Midbrain (tissue), 1 donor: ENCODE measurements at regions not wholly inside any gene's neighbourhood (a gene's known extent, or its start where the extent isn't known, plus 50 kb on each side); places are given as distances from the start of the nearest gene placed in this dataset.

Experiments used
- DNase-seq: peaks from one replicate; lab custom pipeline; 2025; lab: John Stamatoyannopoulos, UW

DNA sequence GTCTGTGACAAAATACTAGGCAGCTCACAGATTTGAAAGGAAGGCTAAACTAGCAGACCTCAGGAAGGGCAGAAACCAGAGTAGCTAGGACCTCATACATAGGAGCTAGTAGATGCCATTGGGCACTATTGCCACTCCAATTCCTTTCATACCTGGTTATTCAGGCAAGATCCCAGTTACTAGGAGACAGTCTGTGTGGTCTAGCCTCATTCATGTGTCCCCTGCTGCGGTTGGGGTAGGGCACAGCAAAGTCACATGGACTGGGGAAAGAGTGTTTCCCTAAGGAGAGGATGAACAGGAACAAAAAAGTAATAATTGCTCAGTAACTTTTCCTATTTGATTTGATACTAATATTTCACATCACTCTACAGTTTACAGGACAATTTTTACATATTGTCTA is 204.6 kb upstream of the HEY2 start:
- no peak for DNase-seq

DNA sequence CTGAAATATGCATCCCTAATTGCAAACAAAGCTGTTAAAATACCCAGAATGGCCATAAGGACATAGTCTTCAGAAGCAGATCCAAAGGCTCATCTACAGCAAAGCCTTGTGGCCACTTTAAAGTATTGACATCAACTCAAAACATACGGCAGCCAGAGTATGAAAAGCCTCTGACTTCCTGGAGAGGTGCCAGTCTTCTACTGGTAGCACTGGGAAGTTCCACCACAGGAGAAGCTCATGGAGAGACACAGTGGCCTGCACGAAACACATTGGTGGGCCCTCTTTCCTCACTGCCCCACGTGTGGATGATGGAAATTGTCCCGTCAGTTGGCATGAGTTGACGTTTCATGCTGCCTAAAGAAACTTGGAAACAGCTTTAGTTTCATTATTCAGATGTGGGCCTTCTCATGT is 202.6 kb upstream of the HEY2 start:
- DNase-seq, result no peak

DNA sequence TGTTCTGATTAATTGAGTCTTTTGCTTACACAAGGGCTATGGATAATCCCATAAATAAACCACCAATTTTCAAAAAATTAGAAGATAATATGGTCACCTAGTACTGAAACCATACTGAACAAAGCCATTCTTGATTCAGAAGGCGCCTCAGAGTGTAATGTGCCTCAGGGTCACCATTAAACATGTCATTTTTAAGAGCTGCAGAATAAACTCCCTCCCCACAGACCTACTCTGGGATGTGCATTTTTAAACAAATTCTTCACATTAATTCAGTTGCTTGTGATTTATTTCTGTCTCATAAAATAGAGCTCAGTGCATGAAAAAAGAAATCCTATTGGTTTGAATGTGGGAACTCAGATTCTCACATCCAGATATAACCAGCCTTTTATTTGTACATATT is 202.1 kb upstream of the HEY2 start:
- no peak for DNase-seq

DNA sequence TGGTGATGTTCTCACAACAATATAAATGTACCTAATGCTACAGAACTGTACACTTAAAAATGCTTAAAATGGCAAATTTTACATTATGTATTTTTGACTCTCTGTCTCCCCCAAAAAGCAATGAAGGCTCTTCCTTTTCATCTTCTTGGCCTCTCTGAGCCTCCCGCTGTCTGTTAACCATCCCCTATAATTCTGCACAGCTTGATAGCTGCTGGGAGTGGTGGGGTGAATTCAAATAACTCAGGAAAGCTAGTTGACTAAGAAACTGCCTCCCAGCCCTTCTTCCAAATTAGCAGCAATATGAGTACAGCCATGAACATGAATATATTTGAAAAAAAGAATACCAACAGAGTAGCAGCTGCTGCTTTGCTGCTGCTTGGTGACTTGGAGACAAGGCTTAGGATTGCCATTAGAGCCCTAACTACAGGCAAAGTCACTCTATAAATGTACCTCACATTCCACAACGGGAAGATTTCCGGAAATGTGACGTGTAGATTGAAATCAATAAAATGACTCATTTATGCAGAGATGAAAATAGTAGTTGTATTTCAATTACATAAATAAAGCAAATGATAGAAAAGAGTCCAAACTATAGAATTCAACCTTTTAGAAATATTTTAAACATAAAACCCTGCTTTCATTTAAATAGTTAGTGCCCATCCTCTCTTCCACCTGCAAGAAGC is 200.1 kb upstream of the HEY2 start:
- no peak for DNase-seq

DNA sequence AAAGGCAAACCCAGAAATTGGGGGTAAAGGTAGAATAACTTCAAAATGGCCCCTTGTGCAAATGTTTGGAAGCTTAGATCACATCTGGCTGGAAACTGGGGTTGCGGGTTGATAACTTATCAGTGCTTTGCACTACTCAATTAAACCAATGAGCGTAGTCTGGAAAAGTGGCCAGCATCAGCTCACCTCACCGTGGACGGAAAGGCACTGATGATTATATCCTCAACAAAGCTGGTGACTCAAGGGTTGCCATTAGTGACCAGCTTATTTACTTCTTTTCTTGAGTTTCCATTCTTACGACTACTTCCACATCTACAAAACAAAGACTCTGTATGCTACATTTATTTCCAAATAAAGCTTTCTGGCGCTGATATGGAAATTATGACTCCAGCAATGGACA is 198.5 kb upstream of the HEY2 start:
- DNase-seq, result no peak

DNA sequence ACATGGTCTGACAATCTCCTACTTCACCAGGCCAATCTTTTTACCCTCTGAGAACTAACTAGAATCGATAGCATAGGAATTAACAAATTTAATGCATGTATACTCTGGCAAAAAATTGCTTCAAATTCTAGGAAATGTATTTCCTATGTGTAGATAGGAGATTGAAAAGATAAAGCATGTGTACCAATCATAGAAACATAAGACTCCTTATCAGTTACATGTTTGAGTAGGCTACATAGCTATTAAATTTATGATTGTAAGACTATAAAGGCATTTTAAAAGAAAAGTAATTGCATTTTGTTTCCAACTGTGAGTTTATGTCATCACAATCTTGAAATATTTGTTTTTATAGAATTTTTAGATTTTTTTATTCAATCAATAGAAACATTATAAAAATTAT is 196.6 kb upstream of the HEY2 start:
- no peak for DNase-seq

DNA sequence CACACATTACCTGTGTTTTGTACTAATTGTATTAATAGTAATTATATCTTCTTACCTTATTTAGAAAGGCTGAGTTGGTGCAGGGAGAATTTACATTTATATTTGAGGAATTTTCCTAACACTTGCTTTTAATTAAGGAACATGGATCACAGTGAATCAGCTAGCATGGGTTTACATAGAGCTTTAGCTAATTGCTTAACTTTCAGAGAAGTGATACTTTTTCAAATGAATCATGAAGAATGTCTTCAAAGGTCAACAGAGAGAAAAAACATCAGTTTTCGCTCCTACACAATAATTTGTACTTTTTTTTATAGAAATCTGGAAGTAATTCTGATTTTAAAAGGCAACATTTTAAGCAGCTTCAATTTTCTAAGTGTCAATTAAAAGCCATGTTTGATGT is 195.0 kb upstream of the HEY2 start:
- DNase-seq, result no peak

DNA sequence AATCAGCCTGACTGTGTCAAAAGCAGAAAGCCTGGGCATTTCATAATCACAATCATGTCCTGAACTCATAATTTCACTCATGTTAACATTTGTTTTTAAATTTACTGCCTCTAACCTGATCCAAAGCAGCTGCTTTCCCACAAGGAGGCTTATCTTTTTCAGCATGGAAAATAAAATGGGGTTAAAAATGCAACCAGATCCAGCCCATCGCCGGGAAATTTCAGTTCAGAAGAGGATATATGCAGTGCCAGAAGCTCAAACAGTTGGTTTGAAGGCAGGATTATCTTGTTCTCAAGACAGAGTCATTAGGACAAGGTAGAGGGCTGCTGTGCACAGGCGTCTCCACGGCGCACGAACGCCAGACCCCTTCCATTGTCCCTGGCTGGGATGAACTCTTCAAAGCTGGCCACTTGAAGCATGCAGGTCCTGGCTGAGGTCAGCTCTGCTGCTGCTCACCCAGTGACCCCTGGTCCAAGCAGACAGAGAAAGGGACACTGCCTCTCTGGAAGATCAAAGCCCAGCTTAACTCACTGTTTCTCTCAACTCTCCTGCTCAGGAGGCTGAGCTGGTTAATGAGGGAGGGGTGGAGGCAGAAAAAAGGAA is 191.1 kb upstream of the HEY2 start:
- no peak for DNase-seq

DNA sequence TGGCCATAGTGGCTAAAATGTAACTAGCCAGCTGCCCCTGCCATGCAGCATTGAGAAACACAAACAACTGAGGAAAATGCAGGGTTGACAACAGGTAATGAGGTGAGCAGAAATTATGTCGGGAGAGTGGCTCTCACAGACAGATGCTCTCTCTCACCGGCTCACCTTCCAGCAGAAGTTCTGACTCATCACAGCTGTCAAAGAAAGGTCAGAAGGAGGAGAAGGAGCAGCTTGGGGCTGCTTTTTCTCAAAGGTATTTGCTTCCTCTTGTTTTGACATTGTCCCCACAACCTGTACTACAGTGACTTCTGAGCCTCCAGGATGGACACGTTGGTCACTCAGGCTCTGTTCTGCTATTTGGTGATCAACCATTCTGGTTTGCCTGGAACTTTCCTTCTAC is 190.5 kb upstream of the HEY2 start:
- no peak for DNase-seq

DNA sequence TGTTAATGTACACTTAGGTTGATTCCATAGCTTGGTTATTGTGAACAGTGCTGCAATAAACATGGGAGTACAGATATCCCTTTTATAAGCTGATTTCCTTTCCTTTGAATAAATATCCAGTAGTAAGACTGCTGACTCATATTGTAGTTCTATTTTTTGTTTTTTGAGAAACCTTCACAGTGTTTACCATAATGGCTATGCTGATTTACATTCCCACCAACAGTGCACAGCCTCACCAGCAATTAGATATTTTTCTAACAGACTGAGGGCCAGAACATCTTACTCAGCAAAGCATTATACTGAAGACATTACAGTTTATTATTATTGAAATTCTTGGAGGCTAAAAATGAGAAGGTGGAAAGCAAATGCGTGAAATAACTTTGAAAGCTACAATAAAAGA is 187.3 kb upstream of the HEY2 start:
- no peak for DNase-seq

DNA sequence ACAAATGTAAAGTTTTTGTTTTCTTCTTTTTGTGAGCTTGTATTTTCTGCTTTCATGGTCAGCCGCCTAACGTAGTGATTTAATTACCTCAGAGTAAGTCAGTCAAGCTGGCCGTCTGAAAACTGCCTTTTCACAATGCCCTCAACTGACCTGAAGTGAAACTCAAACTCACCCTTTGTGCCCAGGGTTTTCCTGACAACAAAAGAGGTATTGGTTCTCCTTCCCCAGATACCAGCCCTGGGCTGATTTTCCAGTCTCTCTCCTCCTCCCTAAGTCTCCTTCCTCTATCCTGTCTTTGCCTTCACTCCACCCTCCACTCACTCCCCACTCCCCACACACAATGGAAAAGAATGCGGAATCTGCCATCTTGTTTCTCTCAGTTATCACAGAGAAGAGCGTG is 184.5 kb upstream of the HEY2 start:
- DNase-seq, result no peak

DNA sequence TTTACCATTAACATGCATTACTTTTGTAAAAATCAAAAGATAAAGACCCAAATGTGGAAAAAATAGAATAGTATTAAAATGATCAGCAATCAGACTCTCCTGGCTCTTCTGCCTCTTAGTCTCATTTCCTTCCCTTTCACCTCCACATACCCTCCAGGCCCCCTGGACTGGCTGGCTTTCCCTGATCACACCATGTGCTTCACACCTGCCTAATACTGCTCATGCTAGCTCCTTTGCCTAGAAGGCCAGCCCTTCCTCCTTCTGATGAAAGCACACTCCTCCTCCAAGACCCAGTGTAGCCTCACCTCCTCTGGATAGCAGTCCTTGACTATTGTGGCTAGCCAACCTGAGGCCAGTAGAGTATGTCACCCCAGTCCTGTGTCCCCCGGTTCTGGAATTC is 182.0 kb upstream of the HEY2 start:
- DNase-seq, result no peak

DNA sequence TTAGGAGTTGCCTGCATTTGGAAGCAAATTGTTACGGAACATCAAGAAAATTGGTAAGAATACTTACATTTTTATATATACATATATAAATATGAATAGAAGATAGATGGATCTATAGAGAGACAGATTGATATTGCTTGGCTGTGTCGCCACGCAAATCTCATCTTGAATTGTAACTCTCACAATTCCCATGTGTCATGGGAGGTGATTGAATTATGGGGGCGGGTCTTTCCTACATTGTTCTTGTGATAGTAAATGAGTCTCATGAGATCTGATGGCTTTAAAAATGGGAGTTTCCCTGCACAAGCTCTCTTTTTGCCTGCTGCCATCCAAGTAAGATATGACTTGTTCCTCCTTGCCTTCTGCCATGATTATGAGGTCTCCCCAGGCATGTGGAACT is 180.8 kb upstream of the HEY2 start:
- no peak for DNase-seq

DNA sequence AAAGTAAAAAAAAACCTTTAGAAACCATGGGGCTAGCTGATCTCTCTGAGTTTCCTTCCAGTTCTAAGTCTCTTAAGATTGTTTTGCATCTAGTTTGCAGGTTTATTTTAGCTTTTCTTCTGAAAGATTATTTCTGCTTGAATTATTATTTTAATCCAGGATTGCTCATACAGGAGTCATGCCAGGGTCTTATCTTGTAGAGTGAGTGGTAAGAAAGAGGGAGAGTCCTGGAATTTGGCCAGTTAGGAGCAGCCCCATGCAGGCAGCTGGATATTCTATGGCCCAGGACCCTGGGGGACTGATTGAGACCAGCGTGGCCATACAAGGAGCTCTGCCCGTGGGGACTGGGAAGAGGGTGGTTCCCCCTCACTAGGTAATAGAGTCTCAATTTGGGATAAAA is 178.9 kb upstream of the HEY2 start:
- no peak for DNase-seq

DNA sequence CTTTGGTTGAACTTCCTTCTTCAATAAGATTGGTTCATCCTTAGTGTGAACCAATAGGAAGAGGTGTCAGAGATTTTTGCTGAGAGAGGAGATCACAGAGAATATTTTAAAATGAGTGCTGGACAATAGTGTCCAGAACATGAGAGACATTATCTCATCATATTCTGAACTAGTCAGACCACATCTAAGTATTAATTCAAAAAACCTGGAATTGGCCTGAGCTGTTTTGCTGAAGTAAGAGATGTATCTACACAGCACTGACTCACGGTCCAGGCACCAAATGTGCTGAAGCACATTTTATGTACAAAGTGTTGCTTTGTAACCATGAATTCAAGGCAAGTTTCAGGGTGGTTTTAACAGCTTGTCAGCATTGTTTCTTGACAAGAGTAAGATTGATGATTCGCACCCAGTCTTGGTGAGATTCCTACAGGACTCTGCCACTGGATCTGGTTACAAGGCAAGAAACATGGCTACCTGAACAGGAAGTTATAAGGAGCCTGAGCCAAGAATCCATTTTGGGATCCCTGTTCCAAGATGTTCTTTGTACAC is 178.2 kb upstream of the HEY2 start:
- DNase-seq, result no peak

DNA sequence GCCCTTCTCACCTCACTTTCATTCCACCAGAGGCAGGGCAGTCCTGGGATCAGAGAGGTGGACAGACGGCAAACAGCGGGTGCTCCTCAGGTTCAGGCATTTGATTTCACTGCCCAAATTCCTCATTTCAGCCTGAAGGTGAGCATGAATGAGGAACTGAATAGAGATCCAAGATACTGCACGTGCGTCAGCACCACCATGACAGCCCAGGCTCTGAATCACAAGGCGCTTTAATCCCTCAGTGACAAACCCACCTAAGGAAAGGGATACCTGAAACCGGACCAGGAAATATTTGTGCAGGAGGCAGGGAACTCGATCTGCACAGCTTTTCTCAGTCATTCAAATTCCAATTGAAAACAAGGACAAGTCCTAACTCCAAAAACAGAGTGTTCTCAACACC is 174.8 kb upstream of the HEY2 start:
- no peak for DNase-seq

DNA sequence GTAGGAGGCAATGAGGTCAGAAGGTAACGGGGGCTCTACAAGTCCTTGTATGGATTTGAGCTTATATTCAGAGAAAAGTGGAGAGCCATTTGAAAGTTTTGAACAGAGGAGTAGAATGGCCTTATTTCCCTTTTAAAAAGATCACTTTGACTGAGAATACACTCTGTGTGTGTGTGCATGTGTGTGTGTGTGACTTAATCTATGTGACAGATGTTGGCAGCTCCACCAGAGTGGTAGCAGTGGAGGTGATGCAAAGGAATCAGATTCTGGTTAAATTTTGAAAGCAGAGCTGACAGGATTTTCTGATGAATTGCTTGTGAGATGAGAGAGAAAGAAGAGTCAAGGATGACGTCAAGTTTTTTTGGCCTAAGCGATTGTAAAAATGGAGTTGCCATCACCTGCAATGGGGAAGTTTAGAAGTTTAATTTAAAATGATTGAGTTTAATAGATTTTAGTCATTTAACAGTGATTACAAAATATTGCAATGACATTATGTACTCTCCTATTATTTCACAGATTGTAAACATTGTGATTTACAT is 172.2 kb upstream of the HEY2 start:
- no peak for DNase-seq

DNA sequence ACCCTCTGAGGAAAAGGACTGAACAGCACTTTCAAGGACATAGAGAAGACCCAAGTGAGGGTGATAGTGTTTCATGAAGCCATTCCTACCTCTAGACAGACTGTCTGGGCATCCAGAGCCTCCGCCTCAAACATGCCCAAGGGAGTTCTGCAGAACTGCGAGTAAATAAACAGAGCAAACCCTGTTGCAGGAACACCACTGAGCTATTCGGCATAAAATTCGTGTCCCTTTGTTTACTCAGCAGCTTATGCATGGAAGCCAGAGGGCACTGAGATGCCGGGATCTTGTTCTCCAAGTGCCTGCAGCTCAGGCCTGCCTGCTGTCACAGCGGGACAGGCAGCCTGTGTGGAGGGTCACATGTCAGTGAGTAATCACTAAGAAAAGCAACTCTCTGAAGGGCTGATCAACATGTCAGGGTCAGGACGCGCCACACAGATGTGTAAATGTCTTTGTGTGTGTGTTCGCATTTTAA is 164.9 kb upstream of the HEY2 start:
- DNase-seq, result peak; percentile 79

DNA sequence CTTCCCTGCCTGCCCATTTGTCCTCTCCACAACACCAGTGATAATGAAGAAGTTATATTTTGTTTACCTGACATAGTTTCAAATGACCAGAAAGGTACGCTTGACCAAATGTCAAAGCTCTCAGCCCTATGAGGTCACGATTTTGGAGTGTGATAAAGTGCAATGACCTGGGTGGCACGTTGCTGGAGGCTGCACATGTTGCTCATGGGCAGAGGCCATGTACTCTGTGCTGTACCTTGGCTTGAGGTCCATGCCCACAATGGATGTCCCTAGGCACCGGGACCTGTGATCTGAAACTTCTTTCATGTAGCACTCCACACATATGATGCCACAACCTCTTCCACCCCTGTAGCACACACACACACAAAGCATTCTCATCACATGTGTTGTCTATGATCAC is 164.0 kb upstream of the HEY2 start:
- DNase-seq, result no peak

DNA sequence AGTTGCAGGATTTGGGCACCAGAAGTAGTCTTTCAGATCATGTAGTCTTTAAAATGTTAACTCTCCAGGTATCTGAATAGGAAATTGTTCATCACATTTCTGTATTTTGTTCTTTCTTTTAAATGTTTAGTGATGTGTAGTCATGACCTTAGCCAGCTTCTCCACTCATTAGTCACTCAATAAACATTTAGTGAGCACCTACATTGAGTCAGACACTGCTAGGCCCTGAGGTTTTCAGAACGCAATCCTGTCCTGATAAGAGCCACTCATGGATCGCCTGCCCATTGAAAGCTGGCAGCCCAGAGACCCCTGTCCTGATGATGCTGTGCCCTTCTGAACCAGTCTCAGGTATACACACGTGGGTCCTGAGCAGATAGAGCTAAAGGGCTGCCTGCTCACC is 163.4 kb upstream of the HEY2 start:
- DNase-seq, result no peak

DNA sequence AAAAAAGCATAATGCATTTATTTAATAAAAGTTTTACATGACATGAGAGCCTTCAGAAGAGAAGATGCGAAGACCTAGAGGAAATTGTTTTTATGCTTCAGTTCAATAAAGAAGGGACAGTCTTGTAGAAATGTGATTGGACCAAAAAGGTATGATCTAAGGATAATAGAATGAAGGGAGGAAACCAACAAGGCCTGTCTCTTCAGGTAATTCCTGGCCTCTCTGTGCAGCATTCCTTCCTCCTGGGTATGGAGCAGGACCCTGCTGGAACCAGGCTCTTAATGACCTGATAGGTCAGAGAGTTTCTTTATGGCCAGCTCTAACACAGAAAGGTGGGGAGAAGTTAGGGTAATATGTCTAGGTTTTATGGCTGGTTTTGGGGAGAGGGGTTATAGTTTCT is 162.8 kb upstream of the HEY2 start:
- no peak for DNase-seq

DNA sequence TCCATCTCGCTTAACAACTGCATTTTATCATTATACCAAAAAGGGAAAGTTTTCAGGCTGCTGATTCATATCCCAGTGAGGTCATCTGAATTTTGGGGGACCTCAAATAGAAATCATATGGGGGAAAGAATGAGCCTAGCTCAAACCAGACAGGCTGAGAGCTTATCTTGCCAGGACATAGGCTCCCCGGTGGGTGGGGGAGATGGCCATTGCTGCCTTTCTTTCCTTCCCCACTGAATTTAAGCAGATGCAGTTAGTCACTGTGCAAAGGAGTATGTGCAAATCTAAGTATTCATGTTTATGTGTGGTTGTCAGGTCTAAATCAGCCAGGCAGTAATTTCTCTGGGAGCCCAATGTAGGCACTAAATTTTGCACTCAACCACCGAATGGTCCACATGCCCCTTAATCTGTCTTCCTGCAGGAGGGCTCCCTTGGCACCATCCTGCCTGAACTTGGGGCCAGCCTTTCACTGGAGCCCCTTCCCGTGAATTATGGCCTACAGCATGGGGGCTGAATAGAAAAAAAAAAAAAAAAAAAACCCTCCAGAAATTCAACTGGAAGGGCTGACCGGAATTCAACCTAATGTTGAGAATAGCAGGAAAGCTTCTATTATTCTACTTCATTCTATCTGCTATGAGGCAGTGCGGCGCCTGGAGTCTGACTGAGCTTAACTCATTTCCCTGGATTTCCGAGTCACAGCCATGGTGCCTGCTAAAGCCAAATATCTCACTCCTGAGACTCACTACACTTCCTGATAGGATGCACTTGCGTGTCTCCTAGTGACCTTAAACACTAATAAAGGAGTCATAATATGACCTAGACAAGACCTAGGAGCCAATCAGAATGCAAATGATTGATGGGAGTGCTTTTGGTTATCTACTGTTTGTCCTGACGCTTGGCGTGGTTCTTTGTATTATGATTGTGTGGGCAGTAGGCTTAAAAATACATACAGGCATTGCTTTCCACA is 161.5 kb upstream of the HEY2 start:
- DNase-seq, result no peak
